AG10803 (cell line): ENCODE measurements at regions not wholly inside any gene's neighbourhood (a gene's known extent, or its start where the extent isn't known, plus 50 kb on each side); places are given as distances from the start of the nearest gene placed in this dataset.

ENCODE experiments used
- DNase-seq: peaks from one replicate; pipeline ENCODE4 v3.0.0; 2010; ENCODE audit warnings: low read depth
- H3K4me3 ChIP-seq: 2 replicates; pipeline ENCODE4 v1.5.1; 2011; ENCODE audit warnings: mild to moderate bottlenecking, low read length, control low read depth
- CTCF ChIP-seq: conservative IDR thresholded peaks from 2 replicates; pipeline ENCODE4 v1.5.1; 2011; ENCODE audit warnings: mild to moderate bottlenecking, low read length, control low read depth, inconsistent platforms

GRCh38 chr3:46116996-46117395, 89.7 kb upstream of the XCR1 start:
- H3K4me3 ChIP-seq: no peak overlapping the region
- TF ChIP-seq CTCF: no peak
- no peak for DNase-seq

DNA sequence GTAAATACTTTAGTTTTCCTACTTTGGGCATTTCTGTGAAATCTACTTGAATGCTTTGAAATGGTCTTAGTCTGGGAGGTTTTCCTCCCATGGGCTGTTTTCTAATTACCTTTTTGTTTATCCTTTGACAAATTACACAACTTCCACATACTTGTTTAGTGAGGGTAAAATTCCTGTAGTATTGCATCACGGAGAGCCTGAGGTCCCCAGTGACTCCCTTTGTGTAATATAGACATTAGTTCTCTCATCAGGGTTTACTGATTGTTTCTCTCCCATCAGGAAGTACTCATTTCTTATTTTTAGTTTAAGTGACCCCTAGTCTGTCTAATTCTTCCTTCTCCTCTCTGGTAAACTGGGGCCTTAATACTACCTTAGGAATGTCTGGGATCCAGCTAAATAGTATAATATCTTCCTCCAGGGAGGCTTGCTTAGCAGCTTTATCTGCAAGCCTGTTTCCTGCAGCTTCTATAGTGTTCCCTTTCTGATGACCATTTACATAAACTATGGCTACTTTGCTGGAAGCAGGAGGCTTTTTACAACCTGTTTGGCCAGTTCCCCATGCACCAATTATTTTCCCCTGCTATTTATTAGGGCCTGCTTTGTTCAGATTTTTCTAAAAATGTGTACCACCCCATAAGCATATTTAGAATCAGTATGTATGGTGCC, 87.2 kb upstream of the XCR1 start:
- no peak overlapping the region for H3K4me3 ChIP-seq
- no peak for TF ChIP-seq CTCF
- peak; percentile 87 for DNase-seq

DNA sequence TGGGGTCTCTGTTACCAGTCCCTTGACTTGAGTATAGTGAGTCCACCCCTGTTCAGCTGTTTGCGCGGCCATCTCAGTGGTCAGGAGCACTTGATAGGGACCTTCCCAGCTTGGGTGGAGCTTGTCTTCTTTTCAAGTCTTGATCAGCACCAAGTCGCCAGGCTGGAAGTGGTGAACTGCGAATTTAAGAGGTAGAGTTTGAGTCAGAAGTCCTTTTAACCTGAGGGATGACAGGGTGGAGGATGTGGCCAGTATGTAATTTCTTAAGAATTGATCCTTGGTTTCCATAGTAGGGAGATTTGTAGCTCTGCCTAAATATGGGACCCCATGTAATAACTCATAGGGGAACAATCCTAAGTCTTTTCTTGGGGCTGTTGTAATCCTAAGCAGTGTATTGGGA, 86.3 kb upstream of the XCR1 start:
- no peak for DNase-seq
- H3K4me3 ChIP-seq: no peak overlapping the region
- no peak for TF ChIP-seq CTCF

- DNase-seq: no peak
- no peak for TF ChIP-seq CTCF
- no peak overlapping the region for H3K4me3 ChIP-seq
Measured at GRCh38 chr3:46112984-46113383, 85.7 kb upstream of the XCR1 start.

DNA sequence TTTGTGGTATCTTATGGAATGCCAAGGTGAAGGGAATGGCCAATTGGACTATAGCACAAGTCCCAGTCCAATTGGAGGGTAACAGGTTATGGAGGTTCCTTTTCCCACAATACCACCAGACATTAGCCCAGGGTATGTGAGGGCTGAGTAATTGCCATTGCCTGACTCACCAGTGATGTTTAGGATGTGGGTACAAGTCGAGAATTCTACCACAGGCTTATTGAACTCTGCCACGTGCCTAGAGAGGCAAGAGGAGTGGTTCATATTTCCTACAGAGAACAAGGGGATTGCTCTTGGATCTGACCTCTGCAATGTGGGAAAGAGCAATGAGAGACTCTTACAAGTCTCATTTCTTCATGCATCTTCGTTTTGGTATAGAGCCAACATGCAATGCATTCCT, 85.0 kb upstream of the XCR1 start:
- no peak for DNase-seq
- TF ChIP-seq CTCF: no peak
- H3K4me3 ChIP-seq: no peak overlapping the region

- peak; percentile 75 for DNase-seq
- TF ChIP-seq CTCF: no peak
- no peak overlapping the region for H3K4me3 ChIP-seq
Measured at GRCh38 chr3:46110701-46111493, 83.6 kb upstream of the XCR1 start.

DNA sequence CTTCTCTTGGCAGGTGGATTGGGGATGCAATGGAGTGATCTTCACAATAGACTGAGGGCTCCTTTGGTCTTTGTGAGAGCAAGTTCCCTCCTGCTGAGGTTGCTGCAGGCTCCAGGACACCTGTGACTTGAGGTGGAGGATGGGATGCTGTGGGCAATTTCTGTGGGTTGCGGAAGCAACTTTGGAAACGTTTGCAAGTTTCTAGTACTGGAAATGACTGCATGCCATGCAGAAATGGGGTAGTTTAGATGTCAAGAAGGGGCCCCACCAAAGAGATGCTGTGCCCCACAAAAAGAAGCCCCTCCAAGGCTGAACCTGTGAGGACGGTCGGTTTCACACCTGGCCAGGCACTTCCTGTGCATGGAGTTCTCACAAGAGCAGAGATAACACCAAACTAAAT, 80.4 kb upstream of the XCR1 start:
- TF ChIP-seq CTCF: no peak
- DNase-seq: no peak

More for the DNA sequence above, 80.4 kb upstream of the XCR1 start:
- H3K4me3 ChIP-seq: no peak overlapping the region
